ENCODE measurements at regions not wholly inside any gene's neighbourhood (a gene's known extent, or its start where the extent isn't known, plus 50 kb on each side); places are given as distances from the start of the nearest gene placed in this dataset.

DNA sequence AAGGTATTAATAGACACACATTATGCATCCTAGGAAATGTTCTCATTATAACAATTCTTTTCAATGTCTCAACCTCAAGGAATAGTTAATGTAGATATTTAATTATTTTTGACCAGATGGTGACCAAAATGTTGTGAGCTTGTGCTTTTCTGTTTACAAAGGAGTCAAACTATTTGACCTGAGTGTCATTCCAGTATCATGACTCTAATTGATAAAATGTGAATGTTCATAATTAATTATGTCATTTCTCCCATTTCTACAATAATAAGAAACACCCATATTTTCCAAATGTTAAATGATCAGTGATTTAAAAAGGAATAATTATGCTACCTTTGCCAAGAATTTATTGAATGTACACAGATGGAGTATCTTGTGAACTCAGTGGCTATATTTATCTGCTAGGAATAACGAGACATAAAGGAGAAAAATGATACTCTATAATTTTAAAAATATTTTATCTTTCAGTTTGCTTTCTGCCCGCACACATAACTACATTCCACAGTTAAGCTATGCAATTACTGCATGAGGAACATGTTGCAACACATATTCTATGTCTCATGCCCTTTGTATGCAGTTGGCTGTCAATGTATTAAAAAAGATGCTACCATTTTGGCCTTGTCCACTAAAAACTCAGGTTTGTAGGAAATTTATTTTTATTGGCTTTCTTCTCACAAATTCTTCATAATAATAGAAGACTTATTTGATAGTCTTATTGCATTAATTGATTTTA lies 376.7 kb upstream of the CCDC179 start:
- H3K27me3 Mint-ChIP-seq, result no peaks in the 10 kb centered on the region
- no peak overlapping the region for H3K4me3 Mint-ChIP-seq (ENCODE audit: low read depth)
- DNase-seq (ENCODE audit: low spot score, unreplicated experiment), result no peak
- no peak overlapping the region for H3K27ac Mint-ChIP-seq
- H3K36me3 Mint-ChIP-seq (ENCODE audit: insufficient read depth), result no peaks in the 10 kb centered on the region
- TF ChIP-seq, protein P1, sequence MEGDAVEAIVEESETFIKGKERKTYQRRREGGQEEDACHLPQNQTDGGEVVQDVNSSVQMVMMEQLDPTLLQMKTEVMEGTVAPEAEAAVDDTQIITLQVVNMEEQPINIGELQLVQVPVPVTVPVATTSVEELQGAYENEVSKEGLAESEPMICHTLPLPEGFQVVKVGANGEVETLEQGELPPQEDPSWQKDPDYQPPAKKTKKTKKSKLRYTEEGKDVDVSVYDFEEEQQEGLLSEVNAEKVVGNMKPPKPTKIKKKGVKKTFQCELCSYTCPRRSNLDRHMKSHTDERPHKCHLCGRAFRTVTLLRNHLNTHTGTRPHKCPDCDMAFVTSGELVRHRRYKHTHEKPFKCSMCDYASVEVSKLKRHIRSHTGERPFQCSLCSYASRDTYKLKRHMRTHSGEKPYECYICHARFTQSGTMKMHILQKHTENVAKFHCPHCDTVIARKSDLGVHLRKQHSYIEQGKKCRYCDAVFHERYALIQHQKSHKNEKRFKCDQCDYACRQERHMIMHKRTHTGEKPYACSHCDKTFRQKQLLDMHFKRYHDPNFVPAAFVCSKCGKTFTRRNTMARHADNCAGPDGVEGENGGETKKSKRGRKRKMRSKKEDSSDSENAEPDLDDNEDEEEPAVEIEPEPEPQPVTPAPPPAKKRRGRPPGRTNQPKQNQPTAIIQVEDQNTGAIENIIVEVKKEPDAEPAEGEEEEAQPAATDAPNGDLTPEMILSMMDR (IDR thresholded peaks at IDR 0.05; ENCODE audit: unreplicated experiment), result no peak
- H3K4me1 Mint-ChIP-seq (ENCODE audit: low read depth), result peaks cover 9% of the 10 kb centered on the region
- H3K9me3 Mint-ChIP-seq (ENCODE audit: low read depth), result no peaks in the 10 kb centered on the region

DNA sequence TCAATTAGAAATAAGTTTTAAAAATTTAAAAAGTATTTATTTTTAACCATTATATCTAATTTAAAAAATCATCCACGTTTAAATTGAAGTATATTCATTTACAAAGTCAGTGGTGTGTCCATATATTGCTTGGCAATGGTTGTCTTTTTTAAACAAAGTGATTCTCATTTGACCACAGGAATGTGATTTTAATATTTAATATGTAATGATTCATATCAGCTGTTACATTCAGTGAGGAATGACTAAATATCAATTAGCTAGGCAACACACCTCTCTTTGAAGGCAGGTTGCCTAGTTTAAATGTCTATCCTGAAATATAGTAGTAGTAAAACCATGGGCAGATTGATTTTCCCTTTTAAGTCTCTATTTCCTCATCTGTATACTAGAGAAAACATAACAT lies 392.2 kb upstream of the CCDC179 start:
- no peak overlapping the region for H3K27ac Mint-ChIP-seq
- no peaks in the 10 kb centered on the region for H3K36me3 Mint-ChIP-seq (ENCODE audit: insufficient read depth)
- TF ChIP-seq, protein P1 (IDR thresholded peaks at IDR 0.05; ENCODE audit: unreplicated experiment), result no peak
- no peaks in the 10 kb centered on the region for H3K27me3 Mint-ChIP-seq
- H3K4me1 Mint-ChIP-seq (ENCODE audit: low read depth), result no peaks in the 10 kb centered on the region
- no peak for DNase-seq (ENCODE audit: low spot score, unreplicated experiment)
- H3K4me3 Mint-ChIP-seq (ENCODE audit: low read depth), result no peak overlapping the region
- peaks cover 3% of the 10 kb centered on the region for H3K9me3 Mint-ChIP-seq (ENCODE audit: low read depth)

DNA sequence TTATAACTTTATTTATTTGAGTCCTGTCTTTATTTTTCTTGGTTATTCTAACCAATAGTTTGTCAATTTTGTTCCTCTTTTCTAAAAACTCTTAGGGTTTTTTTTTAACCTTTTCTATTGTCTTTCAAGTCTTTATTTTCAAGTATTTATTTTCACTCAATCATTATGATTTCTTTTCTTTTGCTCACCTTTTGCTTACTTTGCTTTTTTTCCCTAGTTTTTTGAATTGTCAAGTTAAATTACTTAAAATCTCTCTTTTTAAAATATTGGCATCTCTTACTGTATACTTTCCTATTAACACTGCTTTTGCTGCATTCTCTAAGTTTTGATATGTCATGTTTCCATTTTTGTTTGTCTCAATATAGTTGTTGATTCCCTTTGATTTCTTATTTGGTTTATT lies 396.8 kb upstream of the CCDC179 start:
- peak overlapping the region; percentile 49 for H3K27ac Mint-ChIP-seq
- no peak for DNase-seq (ENCODE audit: low spot score, unreplicated experiment)

DNA sequence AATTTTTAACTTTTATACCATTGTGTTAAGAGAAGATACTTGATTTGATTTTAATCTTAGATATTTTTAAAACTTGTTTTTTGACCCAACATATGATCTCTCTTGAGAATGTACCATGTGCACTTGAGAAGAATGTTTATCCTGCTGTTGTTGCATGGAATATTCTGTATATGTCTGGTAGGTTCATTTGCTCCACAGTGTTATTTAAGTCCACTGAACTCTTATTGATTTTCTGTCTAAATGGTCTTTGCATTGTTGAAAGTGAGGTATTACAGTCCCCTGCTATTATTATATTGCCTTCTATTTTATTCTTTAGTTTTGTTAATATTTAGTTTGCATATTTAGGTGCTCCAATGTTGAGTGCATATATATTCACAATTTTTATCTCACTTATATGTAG lies 397.3 kb upstream of the CCDC179 start:
- Mint-ChIP-seq H3K4me1 (ENCODE audit: low read depth) (peaks cover 4% of the 10 kb centered on the region), H3K4me3 (ENCODE audit: low read depth) (no peak overlapping the region), H3K27ac (no peak overlapping the region), H3K27me3 (no peaks in the 10 kb centered on the region), H3K36me3 (ENCODE audit: insufficient read depth) (no peaks in the 10 kb centered on the region), H3K9me3 (ENCODE audit: low read depth) (peaks cover 3% of the 10 kb centered on the region)
- DNase-seq (ENCODE audit: low spot score, unreplicated experiment), result no peak
- TF ChIP-seq, protein P1 (IDR thresholded peaks at IDR 0.05; ENCODE audit: unreplicated experiment), result no peak

More for the DNA sequence above, 396.8 kb upstream of the CCDC179 start:
- Mint-ChIP-seq H3K27me3 (no peaks in the 10 kb centered on the region), H3K4me1 (ENCODE audit: low read depth) (peaks cover 4% of the 10 kb centered on the region), H3K9me3 (ENCODE audit: low read depth) (peaks cover 3% of the 10 kb centered on the region), H3K4me3 (ENCODE audit: low read depth) (no peak overlapping the region), H3K36me3 (ENCODE audit: insufficient read depth) (no peaks in the 10 kb centered on the region)
- TF ChIP-seq, protein P1 (IDR thresholded peaks at IDR 0.05; ENCODE audit: unreplicated experiment), result no peak

DNA sequence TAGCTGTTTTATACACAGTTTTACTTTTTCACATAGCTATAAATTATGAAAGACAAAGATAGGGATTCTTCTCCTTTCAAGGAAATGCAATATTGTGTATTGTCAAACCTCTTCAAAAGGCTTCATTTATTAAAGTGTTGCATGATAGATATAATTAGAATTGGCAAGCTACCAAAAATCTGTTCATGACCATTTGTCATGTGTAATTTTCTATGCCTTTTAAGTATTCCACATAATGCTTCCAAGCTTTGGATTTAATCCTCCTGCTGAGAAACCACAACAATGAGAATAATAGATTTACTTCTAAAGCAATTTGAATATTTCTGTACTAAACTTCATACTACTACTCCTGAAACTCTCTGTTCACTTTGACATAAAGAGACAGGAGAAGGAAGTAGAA lies 403.2 kb upstream of the CCDC179 start:
- no peaks in the 10 kb centered on the region for H3K27me3 Mint-ChIP-seq
- TF ChIP-seq, protein P1 (IDR thresholded peaks at IDR 0.05; ENCODE audit: unreplicated experiment), result no peak
- H3K27ac Mint-ChIP-seq, result no peak overlapping the region
- no peaks in the 10 kb centered on the region for H3K4me1 Mint-ChIP-seq (ENCODE audit: low read depth)
- no peak overlapping the region for H3K4me3 Mint-ChIP-seq (ENCODE audit: low read depth)
- H3K36me3 Mint-ChIP-seq (ENCODE audit: insufficient read depth), result no peaks in the 10 kb centered on the region
- H3K9me3 Mint-ChIP-seq (ENCODE audit: low read depth), result no peaks in the 10 kb centered on the region
- no peak for DNase-seq (ENCODE audit: low spot score, unreplicated experiment)

All from progenitor cell of endocrine pancreas (in vitro differentiated cells).